ENCODE measurements at regions not wholly inside any gene's neighbourhood (a gene's known extent, or its start where the extent isn't known, plus 50 kb on each side); places are given as distances from the start of the nearest gene placed in this dataset.

- Mint-ChIP-seq H3K9me3 (no peaks in the 10 kb centered on the region), H3K36me3 (ENCODE audit: low read depth) (no peaks in the 10 kb centered on the region), H3K4me3 (no peak overlapping the region), H3K4me1 (no peaks in the 10 kb centered on the region), H3K27me3 (peaks cover 3% of the 10 kb centered on the region), H3K27ac (no peak overlapping the region)
- no peak for ATAC-seq (replicated peaks)
Measured at GRCh38 chr10:2488446-2489005, 578.8 kb upstream of the PFKP start.

GRCh38 chr10:2487921-2488320 is 579.4 kb upstream of the PFKP start:
- Mint-ChIP-seq H3K27ac (no peak overlapping the region), H3K36me3 (ENCODE audit: low read depth) (no peaks in the 10 kb centered on the region), H3K27me3 (peaks cover 5% of the 10 kb centered on the region), H3K4me1 (no peaks in the 10 kb centered on the region), H3K9me3 (no peaks in the 10 kb centered on the region), H3K4me3 (no peak overlapping the region)
- no peak for ATAC-seq (replicated peaks)

- Mint-ChIP-seq H3K27ac (no peak overlapping the region), H3K4me3 (no peak overlapping the region), H3K27me3 (peaks cover 7% of the 10 kb centered on the region), H3K9me3 (peaks cover 10% of the 10 kb centered on the region), H3K4me1 (no peaks in the 10 kb centered on the region), H3K36me3 (ENCODE audit: low read depth) (no peaks in the 10 kb centered on the region)
- ATAC-seq (replicated peaks): no peak
Measured at GRCh38 chr10:2478656-2479055, 588.7 kb upstream of the PFKP start.

GRCh38 chr10:2476812-2477553 is 590.4 kb upstream of the PFKP start:
- no peak overlapping the region for H3K27ac Mint-ChIP-seq
- peaks cover 10% of the 10 kb centered on the region for H3K9me3 Mint-ChIP-seq
- peaks cover 3% of the 10 kb centered on the region for H3K27me3 Mint-ChIP-seq
- no peak for ATAC-seq (replicated peaks)
- no peaks in the 10 kb centered on the region for H3K36me3 Mint-ChIP-seq (ENCODE audit: low read depth)
- no peak overlapping the region for H3K4me3 Mint-ChIP-seq
- H3K4me1 Mint-ChIP-seq: no peaks in the 10 kb centered on the region

GRCh38 chr10:2476218-2476811 is 591.0 kb upstream of the PFKP start:
- no peaks in the 10 kb centered on the region for H3K4me1 Mint-ChIP-seq
- peaks cover 7% of the 10 kb centered on the region for H3K9me3 Mint-ChIP-seq
- H3K4me3 Mint-ChIP-seq: no peak overlapping the region
- no peak for ATAC-seq (replicated peaks)
- peaks cover 3% of the 10 kb centered on the region for H3K27me3 Mint-ChIP-seq
- no peaks in the 10 kb centered on the region for H3K36me3 Mint-ChIP-seq (ENCODE audit: low read depth)
- no peak overlapping the region for H3K27ac Mint-ChIP-seq

- H3K27me3 Mint-ChIP-seq: peaks cover 3% of the 10 kb centered on the region
- no peak overlapping the region for H3K27ac Mint-ChIP-seq
- no peaks in the 10 kb centered on the region for H3K4me1 Mint-ChIP-seq
- H3K4me3 Mint-ChIP-seq: no peak overlapping the region
- no peak for ATAC-seq (replicated peaks)
- no peaks in the 10 kb centered on the region for H3K36me3 Mint-ChIP-seq (ENCODE audit: low read depth)
- H3K9me3 Mint-ChIP-seq: peaks cover 4% of the 10 kb centered on the region
Measured at GRCh38 chr10:2475711-2476217, 591.6 kb upstream of the PFKP start.

GRCh38 chr10:2471811-2472210 is 595.5 kb upstream of the PFKP start:
- no peak overlapping the region for H3K27ac Mint-ChIP-seq
- no peaks in the 10 kb centered on the region for H3K4me1 Mint-ChIP-seq
- H3K9me3 Mint-ChIP-seq: peaks cover 4% of the 10 kb centered on the region

GRCh38 chr10:2469802-2470201 is 597.5 kb upstream of the PFKP start:
- Mint-ChIP-seq H3K27ac (no peak overlapping the region), H3K4me3 (no peak overlapping the region), H3K4me1 (no peaks in the 10 kb centered on the region), H3K9me3 (peaks cover 15% of the 10 kb centered on the region), H3K36me3 (ENCODE audit: low read depth) (no peaks in the 10 kb centered on the region), H3K27me3 (peaks cover 7% of the 10 kb centered on the region)
- no peak for ATAC-seq (replicated peaks)

More at GRCh38 chr10:2471811-2472210, 595.5 kb upstream of the PFKP start:
- ATAC-seq (replicated peaks): no peak
- Mint-ChIP-seq H3K36me3 (ENCODE audit: low read depth) (no peaks in the 10 kb centered on the region), H3K4me3 (no peak overlapping the region), H3K27me3 (peaks cover 6% of the 10 kb centered on the region)

- no peak overlapping the region for H3K4me3 Mint-ChIP-seq
- no peak overlapping the region for H3K27ac Mint-ChIP-seq
- H3K9me3 Mint-ChIP-seq: peaks cover 26% of the 10 kb centered on the region
- ATAC-seq (replicated peaks): no peak
- no peaks in the 10 kb centered on the region for H3K36me3 Mint-ChIP-seq (ENCODE audit: low read depth)
- H3K4me1 Mint-ChIP-seq: no peaks in the 10 kb centered on the region
- peaks cover 8% of the 10 kb centered on the region for H3K27me3 Mint-ChIP-seq
Measured at GRCh38 chr10:2464483-2464882, 602.9 kb upstream of the PFKP start.

GRCh38 chr10:2463316-2463715 is 604.0 kb upstream of the PFKP start:
- H3K36me3 Mint-ChIP-seq (ENCODE audit: low read depth): no peaks in the 10 kb centered on the region

GRCh38 chr10:2462581-2462980 is 604.8 kb upstream of the PFKP start:
- H3K27ac Mint-ChIP-seq: no peak overlapping the region
- no peak overlapping the region for H3K4me3 Mint-ChIP-seq
- no peaks in the 10 kb centered on the region for H3K36me3 Mint-ChIP-seq (ENCODE audit: low read depth)
- no peak for ATAC-seq (replicated peaks)
- H3K27me3 Mint-ChIP-seq: peaks cover 8% of the 10 kb centered on the region
- H3K9me3 Mint-ChIP-seq: peaks cover 26% of the 10 kb centered on the region
- H3K4me1 Mint-ChIP-seq: no peaks in the 10 kb centered on the region

More at GRCh38 chr10:2463316-2463715, 604.0 kb upstream of the PFKP start:
- peaks cover 26% of the 10 kb centered on the region for H3K9me3 Mint-ChIP-seq
- H3K27ac Mint-ChIP-seq: no peak overlapping the region
- ATAC-seq (replicated peaks): no peak
- no peaks in the 10 kb centered on the region for H3K4me1 Mint-ChIP-seq
- H3K27me3 Mint-ChIP-seq: peaks cover 8% of the 10 kb centered on the region
- H3K4me3 Mint-ChIP-seq: no peak overlapping the region

- peaks cover 25% of the 10 kb centered on the region for H3K9me3 Mint-ChIP-seq
- ATAC-seq (replicated peaks): no peak
- H3K4me3 Mint-ChIP-seq: no peak overlapping the region
- peaks cover 7% of the 10 kb centered on the region for H3K27me3 Mint-ChIP-seq
- H3K4me1 Mint-ChIP-seq: no peaks in the 10 kb centered on the region
- no peaks in the 10 kb centered on the region for H3K36me3 Mint-ChIP-seq (ENCODE audit: low read depth)
- no peak overlapping the region for H3K27ac Mint-ChIP-seq
Measured at GRCh38 chr10:2460812-2461211, 606.5 kb upstream of the PFKP start.

GRCh38 chr10:2459713-2460112 is 607.6 kb upstream of the PFKP start:
- ATAC-seq (replicated peaks): no peak
- no peaks in the 10 kb centered on the region for H3K4me1 Mint-ChIP-seq
- peaks cover 4% of the 10 kb centered on the region for H3K27me3 Mint-ChIP-seq
- peaks cover 15% of the 10 kb centered on the region for H3K9me3 Mint-ChIP-seq
- no peaks in the 10 kb centered on the region for H3K36me3 Mint-ChIP-seq (ENCODE audit: low read depth)
- H3K4me3 Mint-ChIP-seq: no peak overlapping the region
- H3K27ac Mint-ChIP-seq: no peak overlapping the region

- H3K27ac Mint-ChIP-seq: no peak overlapping the region
- H3K4me3 Mint-ChIP-seq: no peak overlapping the region
- H3K36me3 Mint-ChIP-seq (ENCODE audit: low read depth): no peaks in the 10 kb centered on the region
- peaks cover 6% of the 10 kb centered on the region for H3K9me3 Mint-ChIP-seq
- no peaks in the 10 kb centered on the region for H3K27me3 Mint-ChIP-seq
- H3K4me1 Mint-ChIP-seq: no peaks in the 10 kb centered on the region
- ATAC-seq (replicated peaks): no peak
Measured at GRCh38 chr10:2456834-2457233, 610.5 kb upstream of the PFKP start.

- ATAC-seq (replicated peaks): no peak
- H3K4me3 Mint-ChIP-seq: no peak overlapping the region
- H3K4me1 Mint-ChIP-seq: no peaks in the 10 kb centered on the region
- no peak overlapping the region for H3K27ac Mint-ChIP-seq
- peaks cover 7% of the 10 kb centered on the region for H3K27me3 Mint-ChIP-seq
- H3K9me3 Mint-ChIP-seq: peaks cover 5% of the 10 kb centered on the region
- no peaks in the 10 kb centered on the region for H3K36me3 Mint-ChIP-seq (ENCODE audit: low read depth)
Measured at GRCh38 chr10:2445370-2445769, 622.0 kb upstream of the PFKP start.
